Limb (tissue), 2 donors: ENCODE measurements at regions not wholly inside any gene's neighbourhood (a gene's known extent, or its start where the extent isn't known, plus 50 kb on each side); places are given as distances from the start of the nearest gene placed in this dataset.

Experiments
- DNase-seq, 2 donors: peaks; one replicate each; pipeline ENCODE4 v3.0.0-alpha.2; 2016; ENCODE audit errors: extremely low spot score in 2 of 2

- no peak for DNase-seq
Measured at GRCh38 chr12:59004456-59004855, 84.2 kb upstream of the LRIG3 start.

GRCh38 chr12:58995666-58996363 lies 75.5 kb upstream of the LRIG3 start:
- DNase-seq: no peak

GRCh38 chr12:58988643-58989344 lies 68.5 kb upstream of the LRIG3 start:
- no peak for DNase-seq

GRCh38 chr12:58981961-58982360 lies 61.7 kb upstream of the LRIG3 start:
- DNase-seq: no peak

- DNase-seq: no peak
Measured at GRCh38 chr12:58980768-58981167, 60.5 kb upstream of the LRIG3 start.

GRCh38 chr12:58978717-58979116 lies 58.4 kb upstream of the LRIG3 start:
- no peak for DNase-seq

- no peak for DNase-seq
Measured at GRCh38 chr12:58977476-58977875, 57.2 kb upstream of the LRIG3 start.

- no peak for DNase-seq
Measured at GRCh38 chr12:58976146-58976545, 55.8 kb upstream of the LRIG3 start.
